ENCODE measurements at regions not wholly inside any gene's neighbourhood (a gene's known extent, or its start where the extent isn't known, plus 50 kb on each side); places are given as distances from the start of the nearest gene placed in this dataset.

- Histone ChIP-seq H4K20me1 (ENCODE audit: insufficient read depth, low read length) (no peaks in the 10 kb centered on the region), H2AFZ (ENCODE audit: low read length) (no peak overlapping the region), H3K79me2 (ENCODE audit: insufficient read depth, low read length) (no peaks in the 10 kb centered on the region), H3K27ac (ENCODE audit: extremely low read length, insufficient read depth, low read length) (no peak overlapping the region), H3K9me3 (ENCODE audit: low read length) (no peaks in the 10 kb centered on the region), H3K4me1 (ENCODE audit: insufficient read depth, low read length) (no peaks in the 10 kb centered on the region), H3K36me3 (replicated peaks in 1 of 2; ENCODE audit: control insufficient read depth in 1 of 2, insufficient read depth in 2 of 2, low read length in 2 of 2) (no peaks in the 10 kb centered on the region), H3K4me2 (ENCODE audit: low read depth, low read length) (no peak overlapping the region), H3K27me3 (ENCODE audit: control insufficient read depth in 1 of 2, insufficient read depth in 2 of 2, low read length in 2 of 2) (no peaks in the 10 kb centered on the region), H3K9ac (ENCODE audit: insufficient read depth, low read depth, low read length) (no peak overlapping the region), H3K4me3 (replicated peaks in 1 of 3; ENCODE audit: insufficient read depth in 1 of 3, low read depth in 2 of 3, low read length in 3 of 3) (no peak overlapping the region)
- in situ Hi-C loops (cut with HindIII; ENCODE audit: extremely low pct_ligation_motif_present, low pct_unique_long_range_greater_than_20kb) = no loop called here
- WGBS (ENCODE audit: low lambda C conversion rate) = 0% methylated on average over 3 of the region's 3 CpGs
- intact Hi-C loops (cut with micrococcal nuclease; ENCODE audit: unreplicated experiment) = no loop called here
- POLR2A ChIA-PET = no interaction called here
- BruUV-seq (replicated peaks) = no TSS peak
- no peak for TF ChIP-seq NFIC (IDR thresholded peaks at IDR 0.05; ENCODE audit: low read length)
- no peak for TF ChIP-seq ZNF430 (CRISPR knock-in tag; IDR thresholded peaks at IDR 0.05)
- TF ChIP-seq ZNF850 (CRISPR knock-in tag; conservative IDR thresholded peaks at IDR 0.05) = no peak
- no peak for TF ChIP-seq KAT2B (IDR thresholded peaks at IDR 0.05; ENCODE audit: borderline replicate concordance, low read depth, low read length)
- no peak for TF ChIP-seq MTF1 (CRISPR knock-in tag; IDR thresholded peaks at IDR 0.05)
- TF ChIP-seq ZNF512 (CRISPR knock-in tag; IDR thresholded peaks at IDR 0.05) = no peak
- no peak for TF ChIP-seq ZSCAN9 (CRISPR knock-in tag; IDR thresholded peaks at IDR 0.05; ENCODE audit: borderline replicate concordance)
- no peak for TF ChIP-seq ZNF652 (CRISPR knock-in tag; IDR thresholded peaks at IDR 0.05; ENCODE audit: borderline replicate concordance, low read depth)
- no peak for TF ChIP-seq MXD1 (CRISPR knock-in tag; IDR thresholded peaks at IDR 0.05)
- TF ChIP-seq SIN3A (IDR thresholded peaks at IDR 0.05; ENCODE audit: borderline replicate concordance, low read depth, low read length) = no peak
- no peak for TF ChIP-seq GABPA (IDR thresholded peaks at IDR 0.05; ENCODE audit: low read depth, low read length)
- TF ChIP-seq GABPA (CRISPR knock-in tag; IDR thresholded peaks at IDR 0.05; ENCODE audit: low read depth) = no peak
- no peak for TF ChIP-seq HOXA9 (CRISPR knock-in tag; IDR thresholded peaks at IDR 0.05; ENCODE audit: borderline replicate concordance)
- TF ChIP-seq ZNF569 (CRISPR knock-in tag; IDR thresholded peaks at IDR 0.05; ENCODE audit: borderline replicate concordance) = no peak
- TF ChIP-seq ATF7-NPFF (CRISPR knock-in tag; IDR thresholded peaks at IDR 0.05; ENCODE audit: low read depth) = no peak
- TF ChIP-seq GATAD2A (CRISPR knock-in tag; IDR thresholded peaks at IDR 0.05) = no peak
- TF ChIP-seq KLF12 (CRISPR knock-in tag; IDR thresholded peaks at IDR 0.05; ENCODE audit: borderline replicate concordance) = no peak
- TF ChIP-seq ZHX1 (CRISPR knock-in tag; IDR thresholded peaks at IDR 0.05; ENCODE audit: low read depth) = no peak
- no peak for TF ChIP-seq ZNF562 (CRISPR knock-in tag; IDR thresholded peaks at IDR 0.05; ENCODE audit: borderline replicate concordance)
- no peak for TF ChIP-seq ZBTB21 (CRISPR knock-in tag; IDR thresholded peaks at IDR 0.05)
- no peak for ATAC-seq
- no peak for DNase-seq (ENCODE audit: low spot score)
- no peak for FAIRE-seq
- CTCF ChIA-PET (ENCODE audit: low intra/inter-chr PET ratio, low total read pairs) = no interaction called here
These were observed 164.8 kb upstream of the CEP162 start for GRCh38 chr6:84392261-84392660.
